SK-N-SH (cell line): ENCODE measurements at regions not wholly inside any gene's neighbourhood (a gene's known extent, or its start where the extent isn't known, plus 50 kb on each side); places are given as distances from the start of the nearest gene placed in this dataset.

Experiments used
- EP300 ChIP-seq, 2 experiments: IDR thresholded peaks; 2 replicates each; pipeline versions ENCODE4 v1.4.0 to v1.6.1; 2012; ENCODE audit warnings: borderline replicate concordance in 1 of 2, low read depth in 1 of 2, low read length in 1 of 2
- TEAD4 ChIP-seq: IDR thresholded peaks from 2 replicates; pipeline ENCODE4 v1.4.0; 2012; ENCODE audit warnings: mild to moderate bottlenecking, borderline replicate concordance; ENCODE audit not compliant: insufficient read depth

DNA sequence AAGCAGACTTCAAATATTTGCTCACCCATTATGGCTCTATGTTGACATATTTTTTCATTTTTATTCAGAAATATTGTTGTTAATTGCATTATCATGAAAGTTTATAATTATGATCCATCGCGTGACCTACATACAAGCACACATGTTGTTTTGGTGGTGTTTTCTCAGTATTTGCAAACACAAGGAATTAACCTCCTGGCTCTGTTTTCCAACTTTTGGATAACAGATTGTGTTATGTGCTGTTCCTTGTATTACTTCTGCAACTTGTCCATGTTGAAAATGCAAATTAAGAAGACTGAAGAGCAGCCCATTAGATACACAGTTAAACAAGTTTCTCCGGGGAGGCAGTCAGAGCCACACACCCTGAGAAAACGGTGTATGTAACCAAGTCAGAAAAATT, 201.2 kb downstream of the SEC23A start:
- no peak for TF ChIP-seq EP300 (IDR thresholded peaks at IDR 0.05; ENCODE audit: borderline replicate concordance in 1 of 2, low read depth in 1 of 2, low read length in 1 of 2)
- no peak for TF ChIP-seq TEAD4
